Skin of body (tissue), 1 donor: ENCODE measurements at regions not wholly inside any gene's neighbourhood (a gene's known extent, or its start where the extent isn't known, plus 50 kb on each side); places are given as distances from the start of the nearest gene placed in this dataset.

Experiments
- DNase-seq: peaks from one replicate; lab custom pipeline; 2025; lab: John Stamatoyannopoulos, UW

GRCh38 chr20:23254034-23254433 lies 96.6 kb upstream of the NXT1 start:
- no peak for DNase-seq

GRCh38 chr20:23253524-23253923 lies 97.1 kb upstream of the NXT1 start:
- DNase-seq, result no peak

- DNase-seq, result no peak
Measured at GRCh38 chr20:23251779-23252178, 98.8 kb upstream of the NXT1 start.

DNA sequence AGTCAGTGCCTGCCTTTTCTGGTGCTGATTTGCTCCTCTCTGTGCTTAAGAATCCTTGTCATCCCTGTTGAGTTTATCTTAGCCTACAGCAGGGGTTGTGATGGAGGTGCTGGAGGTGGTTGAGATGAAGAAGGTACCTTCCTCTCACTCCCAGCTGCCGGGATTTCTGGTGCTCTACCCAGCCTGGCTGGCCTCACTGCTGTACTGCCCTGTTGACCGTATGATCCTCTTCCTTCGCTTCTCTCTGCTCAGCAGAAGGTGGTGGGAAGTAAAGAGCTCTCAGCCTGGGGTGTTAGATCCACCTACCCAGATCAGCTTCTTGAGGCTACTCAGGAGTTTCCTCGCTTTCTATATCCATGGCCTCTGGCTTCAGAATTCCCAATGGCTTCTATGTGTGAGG lies 101.0 kb upstream of the NXT1 start:
- DNase-seq, result no peak

GRCh38 chr20:23248461-23248882 lies 102.1 kb upstream of the NXT1 start:
- DNase-seq, result no peak

DNA sequence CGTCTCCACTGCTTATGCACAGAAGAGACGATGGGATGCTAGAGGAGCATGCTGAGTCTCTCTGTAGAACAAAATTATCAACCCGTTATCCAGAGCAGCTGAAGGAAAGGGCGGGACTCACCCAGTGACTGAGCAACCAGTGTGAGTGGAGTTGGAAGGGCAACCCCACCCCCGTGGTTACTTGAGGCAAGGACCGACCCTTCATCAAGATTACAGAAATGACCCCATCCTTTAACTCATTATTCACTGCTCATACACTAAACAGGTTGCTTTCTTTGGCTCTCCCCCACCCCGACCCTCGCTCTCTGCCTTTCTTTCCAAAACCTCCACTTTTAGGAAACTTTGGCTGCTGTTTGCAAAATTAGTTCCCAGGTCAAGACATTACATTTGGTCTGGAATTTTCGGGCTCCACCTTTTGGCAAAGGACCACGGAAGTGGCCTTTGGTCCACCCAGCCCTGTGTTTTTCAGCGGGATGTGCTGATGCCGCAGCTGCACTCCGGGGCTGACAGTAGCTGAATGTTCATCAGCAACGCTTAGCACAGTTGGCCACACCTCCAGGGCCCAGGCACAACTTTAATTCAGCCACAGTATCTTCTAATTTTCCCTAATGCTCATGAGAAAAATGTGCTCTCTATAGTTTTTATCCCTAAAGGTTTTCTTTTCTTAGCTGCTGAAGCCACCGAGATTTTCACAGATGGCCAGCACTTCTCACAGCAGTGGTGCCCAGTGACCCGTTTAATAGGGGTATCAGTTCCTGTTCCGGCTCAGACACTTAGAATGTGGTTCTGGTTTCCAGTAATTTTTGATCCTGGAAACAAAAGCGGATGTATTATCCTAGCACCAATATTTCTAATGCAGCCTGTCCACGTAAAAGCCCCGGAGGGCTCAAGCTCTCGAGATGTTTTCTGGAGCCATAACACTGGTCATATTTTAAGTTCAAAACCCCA lies 103.6 kb upstream of the NXT1 start:
- DNase-seq, result no peak

DNA sequence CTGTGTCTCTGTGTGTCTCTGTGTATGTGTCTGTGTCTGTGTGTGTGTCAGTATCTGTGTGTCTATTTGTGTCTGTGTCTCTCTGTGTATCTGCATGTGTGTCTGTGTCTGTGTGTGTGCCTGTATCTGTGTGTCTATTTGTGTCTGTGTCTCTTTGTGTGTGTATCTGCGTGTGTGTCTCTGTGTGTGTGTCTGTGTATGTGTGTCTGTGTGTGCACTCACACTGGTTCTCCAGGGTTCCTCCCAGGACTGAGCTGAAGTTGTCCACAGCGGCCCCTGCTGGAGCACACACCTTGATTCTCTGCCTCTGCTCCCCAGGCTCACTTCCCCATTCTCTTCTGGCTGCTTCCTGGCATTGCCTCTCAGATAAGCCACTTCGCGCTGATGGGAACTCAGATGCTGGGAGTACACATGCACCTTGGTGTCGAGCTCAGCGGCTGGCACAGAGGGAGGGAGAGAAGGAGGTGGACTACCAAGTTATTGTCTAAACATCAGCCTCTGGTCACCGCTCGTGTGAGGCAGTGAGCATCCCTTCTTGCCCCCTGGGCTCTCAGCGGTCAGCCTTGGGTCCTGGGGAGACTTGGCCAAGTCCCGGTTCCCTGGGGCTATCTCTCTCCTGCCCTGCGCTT lies 104.9 kb upstream of the NXT1 start:
- no peak for DNase-seq

- no peak for DNase-seq
Measured at GRCh38 chr20:23244916-23245552, 105.6 kb upstream of the NXT1 start.

GRCh38 chr20:23244156-23244915 lies 106.3 kb upstream of the NXT1 start:
- DNase-seq, result peak; percentile 15

GRCh38 chr20:23243791-23244155 lies 106.8 kb upstream of the NXT1 start:
- no peak for DNase-seq

DNA sequence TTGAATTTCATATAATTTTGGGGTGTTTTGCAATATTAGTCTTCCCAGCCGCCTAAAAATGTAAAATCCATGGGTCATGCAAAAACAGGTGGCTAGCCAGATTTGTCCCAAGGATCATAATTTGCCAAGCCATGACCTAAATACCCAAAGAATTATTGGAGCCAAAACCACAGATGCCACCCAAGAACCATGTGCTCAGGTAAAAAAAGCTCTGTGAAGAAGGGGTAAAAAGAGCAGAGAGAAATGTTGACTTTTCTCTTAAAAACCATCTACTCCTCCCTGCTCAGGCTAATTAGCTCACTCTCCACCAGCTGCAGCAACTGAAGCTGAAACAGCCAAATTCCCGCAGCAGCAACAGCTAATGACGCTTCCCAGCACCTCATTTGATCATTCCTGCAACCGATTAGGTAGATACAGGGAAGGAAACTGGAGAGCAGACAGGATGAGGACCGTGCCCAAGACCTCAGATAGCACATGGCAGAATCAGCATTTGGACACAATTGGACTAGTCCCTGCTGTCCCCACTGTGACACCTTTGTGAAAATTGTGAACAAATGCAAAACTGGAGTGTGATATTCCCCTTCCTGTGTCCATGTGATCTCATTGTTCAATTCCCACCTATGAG lies 107.9 kb upstream of the NXT1 start:
- no peak for DNase-seq

DNA sequence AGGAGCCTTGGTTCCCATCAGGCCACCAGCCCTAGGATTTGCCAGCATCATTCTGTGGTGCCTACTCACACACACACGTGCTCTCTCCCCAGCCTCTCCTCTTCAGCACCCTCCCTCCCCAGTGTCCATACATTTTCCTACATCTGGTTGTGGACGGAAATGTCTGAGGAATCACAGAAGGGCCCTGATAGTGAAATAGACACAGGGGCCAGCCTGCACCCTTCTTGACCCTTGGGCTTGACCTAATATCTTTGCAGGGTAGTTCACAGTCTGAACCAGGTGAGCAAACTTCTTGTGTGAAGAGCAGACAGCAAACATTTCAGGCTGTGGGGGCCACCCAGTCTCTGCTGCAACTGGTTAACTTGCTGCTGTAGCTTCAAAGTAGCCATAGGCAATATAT lies 108.5 kb upstream of the NXT1 start:
- DNase-seq, result no peak

DNA sequence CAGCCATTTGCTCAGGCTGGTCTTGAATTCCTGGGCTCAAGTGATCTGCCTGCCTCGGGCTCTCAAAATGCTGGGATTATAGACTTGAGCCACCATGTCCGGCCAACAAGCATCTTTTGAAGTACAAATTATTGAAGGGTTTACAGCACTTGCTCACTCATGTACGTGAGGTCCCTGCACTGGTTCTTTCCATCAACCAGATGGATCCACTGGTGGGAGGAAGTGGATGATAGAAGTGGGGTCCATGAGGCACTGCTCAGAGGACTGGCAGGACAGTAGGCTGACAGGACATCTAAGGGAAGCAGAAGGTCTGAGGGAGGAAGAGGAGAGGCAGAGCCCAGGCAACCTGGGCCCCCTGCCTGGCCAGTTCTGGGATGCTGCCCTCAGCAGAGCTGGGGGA lies 109.2 kb upstream of the NXT1 start:
- no peak for DNase-seq

- DNase-seq, result no peak
Measured at GRCh38 chr20:23240519-23240918, 110.1 kb upstream of the NXT1 start.

- no peak for DNase-seq
Measured at GRCh38 chr20:23237201-23237600, 113.4 kb upstream of the NXT1 start.

DNA sequence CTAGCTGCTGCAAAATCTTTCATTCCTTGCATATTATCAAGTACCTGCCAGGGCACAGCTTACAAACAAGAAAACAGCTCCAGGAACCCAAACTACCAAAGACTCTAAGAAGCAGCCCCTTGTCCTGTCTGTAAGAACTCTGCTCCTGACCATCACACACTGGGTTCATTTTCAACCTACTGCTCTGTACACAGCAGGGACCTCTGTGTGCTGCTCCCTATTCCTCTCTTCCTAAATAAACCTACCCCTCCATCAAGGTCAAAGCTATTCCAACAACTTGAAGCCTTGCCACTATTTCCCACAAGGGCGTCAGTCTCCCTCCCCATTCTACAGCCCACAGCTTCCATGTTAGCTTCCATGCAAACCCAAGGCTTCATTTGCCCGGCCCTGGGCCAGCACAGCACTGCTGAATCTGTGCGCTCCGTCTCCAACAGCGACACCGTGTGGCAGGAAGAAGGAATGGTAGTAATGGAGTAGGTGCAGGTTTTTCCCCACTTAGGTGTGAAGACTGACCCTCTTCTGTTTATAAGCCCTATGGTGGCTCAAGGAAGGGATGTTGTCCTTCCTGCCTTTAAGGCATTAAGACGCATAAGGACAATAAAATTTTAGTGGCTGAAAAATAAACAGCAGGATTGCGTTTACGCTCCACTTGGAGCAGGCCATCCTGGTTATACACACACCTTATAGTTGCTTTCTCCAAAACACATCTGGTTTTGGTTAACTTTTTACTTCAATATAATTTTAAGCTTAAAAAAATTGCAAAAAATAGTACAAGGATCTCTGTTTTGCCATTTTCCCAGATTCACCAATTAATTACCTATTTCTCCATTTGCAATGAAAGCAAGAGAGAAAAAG lies 115.2 kb upstream of the NXT1 start:
- DNase-seq, result no peak

DNA sequence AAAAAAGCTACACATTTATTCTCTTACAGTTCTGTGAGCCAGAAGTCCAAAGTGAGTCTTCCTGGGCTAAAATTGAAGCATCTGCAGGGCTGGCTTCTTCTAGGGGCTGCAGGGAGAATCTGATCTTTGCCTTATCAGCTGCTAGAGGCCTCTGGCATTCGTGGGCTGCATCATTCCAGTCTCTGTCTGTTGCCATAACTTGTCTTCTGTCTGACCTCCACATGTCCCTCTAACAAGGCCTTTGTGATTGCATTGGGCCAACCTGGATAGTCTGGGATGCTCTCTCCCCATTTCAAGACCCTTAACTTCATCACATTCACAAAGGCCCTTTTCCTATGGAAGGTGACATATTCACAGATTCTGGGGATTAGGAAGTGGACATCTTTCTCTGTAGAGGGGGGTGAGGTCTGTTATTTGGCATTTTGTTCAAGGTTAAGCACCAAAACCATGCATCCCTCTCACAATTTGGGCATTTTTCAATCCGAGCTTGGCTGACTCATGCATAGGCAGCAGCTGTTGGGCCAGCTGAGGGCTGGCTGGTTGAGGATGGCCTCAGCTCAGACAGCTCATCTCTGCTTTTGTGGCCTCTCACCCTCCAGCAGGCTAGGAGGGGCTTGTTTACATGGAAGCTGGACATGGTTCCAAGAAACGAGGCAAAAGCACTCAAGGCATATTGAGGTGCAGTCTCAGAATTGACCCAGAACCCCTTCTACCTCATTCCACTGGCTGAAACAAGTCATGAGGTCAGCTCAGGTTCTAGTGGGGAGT lies 116.1 kb upstream of the NXT1 start:
- no peak for DNase-seq

DNA sequence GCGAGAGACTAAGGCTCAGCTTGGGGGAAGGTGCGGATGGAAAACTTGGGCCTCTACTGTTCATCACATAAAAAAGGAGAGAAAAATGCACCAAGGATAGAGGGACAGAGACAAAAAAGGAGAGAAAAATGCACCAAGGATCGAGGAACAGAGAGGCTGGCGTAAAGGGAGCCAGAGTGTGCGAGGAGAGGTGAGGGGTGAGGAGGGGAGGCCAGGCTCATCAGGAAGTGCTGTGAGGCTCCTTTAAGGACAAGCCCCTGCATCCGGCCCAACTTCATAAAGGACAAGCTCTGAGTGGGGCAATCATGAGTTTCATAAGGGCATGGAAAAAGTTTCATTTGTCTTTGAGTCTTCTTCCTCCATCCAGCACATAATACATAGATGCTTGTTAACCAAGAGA lies 117.2 kb upstream of the NXT1 start:
- DNase-seq, result no peak

GRCh38 chr20:23232679-23233308 lies 117.8 kb upstream of the NXT1 start:
- no peak for DNase-seq
